ENCODE measurements at regions not wholly inside any gene's neighbourhood (a gene's known extent, or its start where the extent isn't known, plus 50 kb on each side); places are given as distances from the start of the nearest gene placed in this dataset.

DNA sequence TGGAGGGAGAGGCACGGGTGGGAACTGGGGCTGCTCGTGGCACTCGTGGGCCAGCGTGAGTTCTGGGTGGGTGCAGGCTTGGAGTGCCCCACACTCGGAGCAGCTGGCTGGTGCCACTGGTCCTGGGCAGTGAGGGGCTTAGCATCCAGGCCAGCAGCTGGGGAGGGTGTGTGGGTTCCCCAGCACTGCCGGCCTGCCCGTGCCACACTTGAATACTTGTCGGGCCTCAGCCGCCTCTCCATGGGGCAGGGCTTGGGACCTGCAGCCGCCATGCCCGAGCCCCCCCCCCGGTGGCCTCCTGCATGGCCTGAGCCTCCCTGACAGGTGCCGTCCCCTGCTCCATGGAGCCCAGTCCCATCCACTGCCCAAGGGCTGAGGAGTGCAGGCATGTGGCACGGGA is 207.2 kb downstream of the CD109 start:
- TF ChIP-seq YY1 (IDR thresholded peaks at IDR 0.05; ENCODE audit: insufficient read depth, insufficient read length) (no peak), ZNF274 (IDR thresholded peaks at IDR 0.05; ENCODE audit: low read depth, low read length) (no peak), SUZ12 (IDR thresholded peaks at IDR 0.05; ENCODE audit: extremely low read depth, insufficient read depth, insufficient read length) (no peak)

Data from NT2/D1 (cell line).